Glutamatergic neuron (in vitro differentiated cells): ENCODE measurements at regions not wholly inside any gene's neighbourhood (a gene's known extent, or its start where the extent isn't known, plus 50 kb on each side); places are given as distances from the start of the nearest gene placed in this dataset.

ENCODE experiments used
- DNase-seq: peaks from one replicate; pipeline ENCODE4 v3.0.0; 2022
- H3K27ac Mint-ChIP-seq: one replicate; pipeline ENCODE4 v1.8.0; 2020; ENCODE audit warnings: mild to moderate bottlenecking, mixed read lengths, inconsistent platforms; ENCODE audit not compliant: unreplicated experiment
- H3K27me3 Mint-ChIP-seq: one replicate; pipeline ENCODE4 v1.8.0; 2020; ENCODE audit warnings: mild to moderate bottlenecking, moderate library complexity, mixed read lengths, inconsistent platforms; ENCODE audit not compliant: unreplicated experiment
- H3K36me3 Mint-ChIP-seq: one replicate; pipeline ENCODE4 v1.8.0; 2020; ENCODE audit warnings: mild to moderate bottlenecking, mixed read lengths, inconsistent platforms; ENCODE audit not compliant: unreplicated experiment
- H3K4me1 Mint-ChIP-seq: one replicate; pipeline ENCODE4 v1.8.0; 2020; ENCODE audit warnings: mild to moderate bottlenecking, low read depth, mixed read lengths, inconsistent platforms; ENCODE audit not compliant: unreplicated experiment
- H3K4me3 Mint-ChIP-seq: one replicate; pipeline ENCODE4 v1.8.0; 2020; ENCODE audit warnings: mild to moderate bottlenecking, mixed read lengths, inconsistent platforms; ENCODE audit not compliant: unreplicated experiment
- H3K9me3 Mint-ChIP-seq: one replicate; pipeline ENCODE4 v1.8.0; 2020; ENCODE audit warnings: mild to moderate bottlenecking, moderate library complexity, mixed read lengths, inconsistent platforms; ENCODE audit not compliant: unreplicated experiment
- TF ChIP-seq, protein P1 (sequence below): fragments of 200-600 bp; sonication (generic); IDR thresholded peaks from one replicate; pipeline ENCODE4 v1.5.0; 2021; ENCODE audit not compliant: partially characterized antibody, unreplicated experiment

DNA sequence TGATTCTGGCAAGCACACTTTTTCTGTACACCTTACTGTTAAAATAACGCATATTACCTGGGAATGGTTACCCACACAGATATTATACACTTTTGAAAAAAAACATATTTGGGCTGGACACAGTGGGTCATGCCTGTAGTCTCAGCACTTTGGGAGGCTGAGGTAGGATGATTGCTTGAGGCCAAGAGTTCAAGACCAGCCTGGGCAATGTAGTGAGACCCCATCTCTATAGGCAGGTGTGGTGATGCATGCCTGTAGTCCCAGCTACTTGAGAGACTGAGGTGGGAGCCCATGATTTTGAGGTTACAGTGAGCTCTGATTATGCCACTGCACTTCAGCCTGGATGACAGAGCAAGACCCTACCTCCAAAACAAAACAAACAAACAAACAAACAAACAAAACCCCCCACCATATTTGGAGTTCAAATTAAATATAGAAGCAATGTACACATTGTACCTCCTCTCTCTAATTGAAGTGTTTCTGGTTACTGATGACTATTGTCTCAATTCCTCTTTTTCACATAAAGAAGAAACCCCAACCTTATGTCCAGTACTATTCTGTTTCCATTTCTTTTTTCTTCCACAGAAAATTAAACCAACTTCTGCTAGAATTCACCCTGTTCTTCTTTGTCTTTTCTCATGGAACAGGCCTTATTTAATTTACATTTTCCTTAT, 152.6 kb upstream of the UMPS start:
- DNase-seq, result no peak
- TF ChIP-seq, protein P1, sequence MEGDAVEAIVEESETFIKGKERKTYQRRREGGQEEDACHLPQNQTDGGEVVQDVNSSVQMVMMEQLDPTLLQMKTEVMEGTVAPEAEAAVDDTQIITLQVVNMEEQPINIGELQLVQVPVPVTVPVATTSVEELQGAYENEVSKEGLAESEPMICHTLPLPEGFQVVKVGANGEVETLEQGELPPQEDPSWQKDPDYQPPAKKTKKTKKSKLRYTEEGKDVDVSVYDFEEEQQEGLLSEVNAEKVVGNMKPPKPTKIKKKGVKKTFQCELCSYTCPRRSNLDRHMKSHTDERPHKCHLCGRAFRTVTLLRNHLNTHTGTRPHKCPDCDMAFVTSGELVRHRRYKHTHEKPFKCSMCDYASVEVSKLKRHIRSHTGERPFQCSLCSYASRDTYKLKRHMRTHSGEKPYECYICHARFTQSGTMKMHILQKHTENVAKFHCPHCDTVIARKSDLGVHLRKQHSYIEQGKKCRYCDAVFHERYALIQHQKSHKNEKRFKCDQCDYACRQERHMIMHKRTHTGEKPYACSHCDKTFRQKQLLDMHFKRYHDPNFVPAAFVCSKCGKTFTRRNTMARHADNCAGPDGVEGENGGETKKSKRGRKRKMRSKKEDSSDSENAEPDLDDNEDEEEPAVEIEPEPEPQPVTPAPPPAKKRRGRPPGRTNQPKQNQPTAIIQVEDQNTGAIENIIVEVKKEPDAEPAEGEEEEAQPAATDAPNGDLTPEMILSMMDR, result no peak
- Mint-ChIP-seq H3K4me3 (no peak overlapping the region), H3K27me3 (peaks cover 2% of the 10 kb centered on the region), H3K36me3 (peaks cover 16% of the 10 kb centered on the region), H3K9me3 (peaks cover 4% of the 10 kb centered on the region), H3K4me1 (no peaks in the 10 kb centered on the region), H3K27ac (no peak overlapping the region)

DNA sequence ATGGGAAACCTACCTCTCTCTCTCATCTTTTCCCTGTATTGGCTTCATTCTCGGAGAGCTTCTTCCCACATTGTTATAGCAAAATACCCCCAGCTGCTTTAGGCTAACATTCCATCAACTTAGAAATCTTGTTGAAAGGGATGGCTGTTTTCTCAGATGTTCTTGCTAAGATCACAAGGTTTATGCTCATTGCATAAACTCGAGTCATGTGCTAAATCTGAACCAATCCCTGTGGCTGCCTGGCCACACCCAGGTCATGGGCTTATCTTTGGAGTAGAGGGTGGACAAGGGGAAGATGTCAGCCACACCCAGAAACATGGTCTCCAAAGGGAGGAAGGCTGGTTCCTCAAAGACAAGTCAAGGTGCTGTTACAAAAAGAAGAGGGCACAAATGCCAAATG, 150.6 kb upstream of the UMPS start:
- Mint-ChIP-seq H3K9me3 (peaks cover 10% of the 10 kb centered on the region), H3K27me3 (peaks cover 7% of the 10 kb centered on the region), H3K4me3 (no peak overlapping the region), H3K4me1 (peaks cover 2% of the 10 kb centered on the region), H3K36me3 (peaks cover 16% of the 10 kb centered on the region), H3K27ac (no peak overlapping the region)
- TF ChIP-seq, protein P1, result no peak
- no peak for DNase-seq

GRCh38 chr3:124582196-124582595, 148.1 kb upstream of the UMPS start:
- Mint-ChIP-seq H3K36me3 (peaks cover 9% of the 10 kb centered on the region), H3K27ac (no peak overlapping the region), H3K4me3 (no peak overlapping the region), H3K4me1 (peaks cover 14% of the 10 kb centered on the region), H3K9me3 (peaks cover 8% of the 10 kb centered on the region), H3K27me3 (peaks cover 12% of the 10 kb centered on the region)
- no peak for DNase-seq
- TF ChIP-seq, protein P1, result no peak

DNA sequence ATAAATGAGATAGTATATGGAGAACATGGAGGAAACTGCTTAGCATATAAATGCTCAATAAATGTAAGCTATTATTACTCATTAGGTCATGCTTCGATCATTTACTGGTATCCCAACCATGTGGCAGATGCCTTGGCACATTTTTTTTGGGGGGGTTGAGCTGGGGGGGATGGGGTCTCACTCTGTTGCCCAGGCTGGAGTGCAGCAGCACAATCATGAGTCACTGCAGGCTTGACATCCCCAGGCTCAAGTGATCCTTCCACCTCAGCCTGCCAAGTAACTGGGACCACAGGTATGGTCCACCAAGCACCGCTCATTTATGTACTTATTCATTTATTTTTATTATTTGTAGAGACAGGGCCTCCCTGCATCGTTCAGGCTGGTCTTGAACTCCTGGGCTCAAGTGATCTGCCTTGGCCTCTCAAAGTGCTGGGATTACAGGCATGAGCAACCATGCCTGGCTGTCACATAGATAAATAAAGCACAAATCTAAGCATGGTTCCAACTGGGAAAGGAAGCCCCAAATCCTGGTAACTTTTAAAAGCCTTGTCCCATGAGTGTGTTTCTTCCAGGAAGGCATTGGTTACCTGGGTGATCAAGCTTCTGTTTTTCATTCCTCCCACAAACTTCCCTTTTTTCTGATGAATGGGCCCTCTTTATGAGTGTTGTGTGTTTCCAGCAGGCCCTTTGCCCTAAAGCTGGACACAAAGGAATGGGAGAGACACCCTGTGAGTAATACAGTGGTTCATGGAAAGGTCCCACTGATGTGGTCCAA, 147.4 kb upstream of the UMPS start:
- H3K36me3 Mint-ChIP-seq, result peaks cover 9% of the 10 kb centered on the region
- H3K27me3 Mint-ChIP-seq, result peaks cover 12% of the 10 kb centered on the region
- H3K4me3 Mint-ChIP-seq, result peak overlapping the region; percentile 21
- DNase-seq, result no peak
- peaks cover 10% of the 10 kb centered on the region for H3K9me3 Mint-ChIP-seq
- TF ChIP-seq, protein P1, result no peak
- peaks cover 14% of the 10 kb centered on the region for H3K4me1 Mint-ChIP-seq
- no peak overlapping the region for H3K27ac Mint-ChIP-seq

DNA sequence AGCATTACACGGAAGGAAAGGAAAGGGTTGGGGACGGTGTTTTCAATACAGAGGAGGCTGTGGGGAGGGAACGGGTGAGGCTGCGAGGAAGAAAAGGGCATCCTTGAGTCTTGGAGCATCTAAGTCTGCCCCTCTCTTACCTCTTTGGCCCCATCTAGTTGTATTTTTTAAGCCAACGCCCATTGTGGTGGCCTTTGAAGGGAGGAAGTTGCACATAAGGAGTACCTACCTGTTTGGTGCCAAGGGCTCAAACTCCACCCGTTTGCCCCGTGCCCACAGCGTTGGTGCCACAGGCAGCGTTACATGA, 146.1 kb upstream of the UMPS start:
- no peak for DNase-seq
- H3K27ac Mint-ChIP-seq, result no peak overlapping the region
- H3K4me1 Mint-ChIP-seq, result peaks cover 14% of the 10 kb centered on the region
- H3K36me3 Mint-ChIP-seq, result peaks cover 4% of the 10 kb centered on the region
- H3K9me3 Mint-ChIP-seq, result peaks cover 10% of the 10 kb centered on the region
- H3K27me3 Mint-ChIP-seq, result peaks cover 13% of the 10 kb centered on the region
- H3K4me3 Mint-ChIP-seq, result peak overlapping the region; percentile 72
- TF ChIP-seq, protein P1, result no peak
